GM21529 (cell line): ENCODE measurements at regions not wholly inside any gene's neighbourhood (a gene's known extent, or its start where the extent isn't known, plus 50 kb on each side); places are given as distances from the start of the nearest gene placed in this dataset.
"Not testable (repeated sequence)": the region's sequence is repeated elsewhere in the genome, so short reads cannot be mapped to it uniquely, and the experiment has no call there.

Experiments
- ATAC-seq: cut with Tn5 transposase; IDR thresholded peaks from one replicate; pipeline ENCODE4 v1.9.1; 2021; ENCODE audit not compliant: unreplicated experiment

DNA sequence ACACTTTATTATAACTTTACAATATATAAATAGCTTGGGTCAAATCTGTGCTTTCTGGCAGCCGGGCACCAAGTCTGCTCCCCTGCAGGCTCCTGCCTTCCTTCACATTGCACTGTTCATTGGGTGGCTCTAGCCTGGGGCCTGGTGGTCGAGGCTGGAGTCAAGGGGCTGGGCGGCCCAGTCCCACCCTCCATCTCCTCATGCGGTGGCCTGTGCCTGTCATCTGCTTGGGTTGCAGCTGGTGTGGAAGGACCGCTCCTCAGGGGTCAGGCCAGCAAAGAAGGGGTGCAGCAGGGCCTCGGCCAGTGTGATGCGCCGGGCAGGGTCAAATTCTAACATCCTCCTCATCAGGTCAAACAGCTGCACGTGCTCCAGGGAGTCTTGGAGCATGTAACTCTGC, 106.7 kb upstream of the SLC24A2 start:
- ATAC-seq, result not testable (repeated sequence)

DNA sequence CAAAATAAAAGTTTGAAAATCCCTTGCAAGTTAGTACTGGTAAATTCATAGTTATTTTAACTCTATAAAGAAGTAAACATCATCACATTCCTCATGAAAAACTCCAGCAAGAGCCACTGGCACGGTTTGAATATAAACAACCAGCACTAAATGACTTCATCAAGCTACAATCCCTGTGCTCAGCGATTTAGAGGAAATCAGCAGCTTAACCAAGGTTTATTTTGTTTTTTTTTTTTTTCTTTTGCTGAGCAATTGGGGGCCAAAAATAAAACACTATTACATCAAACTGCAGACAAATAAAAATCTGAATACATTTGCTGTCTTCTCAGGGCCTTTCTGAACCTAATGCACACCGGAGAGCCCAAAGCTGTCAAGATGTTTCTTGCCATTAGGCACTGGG, 106.2 kb upstream of the SLC24A2 start:
- no peak for ATAC-seq

DNA sequence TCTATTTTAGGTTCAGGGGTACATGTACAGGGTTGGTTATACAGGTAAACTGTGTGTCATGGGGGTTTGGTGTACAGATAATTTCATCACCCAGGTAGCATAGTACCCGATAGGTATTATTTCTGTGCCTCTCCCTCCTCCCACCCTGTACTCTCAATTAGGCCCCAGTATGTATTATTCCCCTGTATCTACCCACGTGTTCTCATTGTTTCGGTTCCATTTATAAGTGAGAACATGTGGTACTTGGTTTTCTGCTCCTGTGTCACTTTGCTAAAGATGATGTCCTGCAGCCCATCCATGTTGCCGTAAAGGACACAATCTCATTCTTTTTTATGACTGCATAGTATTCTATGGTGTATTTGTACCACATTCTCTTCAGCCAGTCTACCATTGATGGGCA, 96.8 kb upstream of the SLC24A2 start:
- no peak for ATAC-seq

DNA sequence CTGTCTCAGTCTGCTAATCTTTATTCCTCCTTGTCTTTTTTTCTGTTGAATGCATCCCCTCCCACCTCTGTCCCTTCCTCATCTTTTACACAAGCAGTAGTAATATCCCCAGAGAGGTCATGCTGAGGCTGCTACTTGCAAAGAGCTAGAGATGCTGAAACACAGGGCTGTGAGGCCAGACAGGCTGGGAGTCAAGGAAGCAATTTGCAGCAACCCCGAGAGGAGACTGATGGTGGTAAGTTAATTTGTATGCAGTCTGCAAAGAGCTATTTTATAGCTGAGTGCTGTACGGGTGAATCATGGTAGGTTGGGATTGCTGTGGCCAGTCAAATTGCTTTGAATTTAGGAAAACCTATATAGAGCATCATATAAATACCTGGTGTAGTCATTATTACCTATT, 90.2 kb upstream of the SLC24A2 start:
- ATAC-seq, result no peak

DNA sequence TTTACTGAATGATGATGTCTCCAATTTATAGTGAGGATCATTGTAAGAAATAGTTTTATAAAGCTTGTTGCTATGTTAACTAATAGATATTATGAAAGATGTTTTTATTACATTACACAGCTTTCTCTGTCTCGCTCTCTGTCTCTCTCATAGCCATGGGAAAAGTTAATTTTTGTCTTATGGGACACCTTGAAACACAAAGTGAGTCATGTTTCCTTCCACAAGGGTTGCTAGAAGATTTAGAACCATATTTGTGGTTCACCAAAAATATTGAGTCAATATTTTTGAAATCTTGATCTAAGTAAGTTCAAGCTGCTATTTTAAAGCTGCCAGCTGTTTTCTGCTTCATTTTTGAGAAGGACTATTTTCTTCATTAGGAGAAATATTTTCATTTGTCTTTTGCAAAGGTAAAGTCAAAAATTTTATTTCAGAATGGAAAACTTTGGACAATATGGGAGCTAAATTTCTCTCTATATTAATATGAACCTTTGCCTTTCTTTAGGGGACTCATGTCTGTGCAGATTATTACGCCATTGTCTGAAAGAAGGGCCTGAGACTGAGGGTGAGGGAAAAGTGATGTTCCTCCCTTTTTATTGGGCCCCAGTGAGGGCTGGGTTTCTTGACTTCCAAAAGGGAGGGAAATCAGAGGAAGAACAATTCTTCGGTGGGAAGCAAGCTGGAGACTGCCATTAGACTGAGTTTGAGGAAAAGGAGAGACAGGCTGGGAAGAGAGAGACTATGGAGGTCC, 87.9 kb upstream of the SLC24A2 start:
- no peak for ATAC-seq

DNA sequence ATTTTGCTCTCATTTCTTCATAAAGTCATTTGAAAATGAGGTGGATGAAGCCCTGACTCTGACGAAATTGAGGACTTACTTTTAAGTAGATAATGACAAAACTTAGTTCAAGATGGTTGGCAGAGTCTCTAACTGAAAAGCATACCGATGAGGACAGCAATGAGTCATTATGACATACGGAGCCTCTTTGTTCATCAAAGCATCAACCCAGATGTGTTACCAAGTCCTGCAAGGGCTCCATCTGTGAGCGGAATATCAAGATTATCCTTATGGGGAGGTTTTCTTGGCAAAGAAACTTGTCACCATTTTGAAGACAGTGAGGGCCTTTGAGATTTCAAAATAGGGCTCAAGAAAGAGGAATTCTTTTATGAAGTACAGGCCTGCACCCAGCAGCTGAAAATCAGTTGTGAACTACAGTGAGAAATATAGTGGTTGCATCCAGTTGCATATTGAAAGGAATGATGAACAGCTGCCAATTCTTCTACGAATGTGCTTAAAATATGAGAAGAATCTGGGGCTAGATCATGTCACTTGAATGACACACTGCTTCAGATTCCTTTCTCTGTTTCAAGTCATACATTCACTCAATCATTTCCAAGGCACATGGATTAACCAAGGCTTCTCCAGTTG, 86.6 kb upstream of the SLC24A2 start:
- ATAC-seq, result no peak

DNA sequence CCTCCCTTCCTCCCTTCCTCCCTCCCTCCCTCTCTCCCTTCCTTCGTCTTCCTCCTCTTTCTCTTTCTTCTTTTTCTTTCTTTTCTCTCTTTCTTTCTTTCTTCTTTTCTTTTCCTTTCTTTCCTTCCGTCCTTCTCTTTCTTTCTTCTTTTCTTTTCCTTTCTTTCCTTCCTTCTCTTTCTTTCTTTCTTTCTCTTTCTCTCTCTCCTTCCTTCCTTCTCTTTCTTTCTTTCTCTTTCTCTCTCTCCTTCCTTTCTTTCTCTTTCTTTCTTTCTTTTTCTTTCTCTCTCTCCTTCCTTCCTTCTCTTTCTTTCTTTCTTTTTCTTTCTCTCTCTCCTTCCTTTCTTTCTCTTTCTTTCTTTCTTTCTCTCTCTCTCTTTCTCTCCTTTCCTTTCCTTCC, 84.4 kb upstream of the SLC24A2 start:
- ATAC-seq, result not testable (repeated sequence)

DNA sequence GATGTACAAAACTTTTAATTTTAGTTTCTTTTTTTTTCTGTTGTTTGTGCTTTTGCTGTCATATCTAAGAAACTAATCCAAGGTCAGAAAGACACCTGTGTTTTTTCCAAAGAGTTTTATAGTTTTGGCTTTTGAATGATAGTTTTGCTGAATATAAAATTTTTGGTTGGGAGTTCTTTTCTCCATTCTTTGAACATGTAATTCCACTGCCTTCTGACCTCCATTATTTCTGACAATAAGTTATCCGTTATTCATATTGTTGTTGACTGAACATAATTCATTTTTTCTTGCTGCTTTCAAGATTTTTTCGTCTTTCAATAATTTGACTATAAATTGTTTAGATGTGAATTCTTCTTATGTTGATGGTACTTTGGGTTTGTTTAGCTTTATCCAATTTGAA, 82.2 kb upstream of the SLC24A2 start:
- no peak for ATAC-seq

DNA sequence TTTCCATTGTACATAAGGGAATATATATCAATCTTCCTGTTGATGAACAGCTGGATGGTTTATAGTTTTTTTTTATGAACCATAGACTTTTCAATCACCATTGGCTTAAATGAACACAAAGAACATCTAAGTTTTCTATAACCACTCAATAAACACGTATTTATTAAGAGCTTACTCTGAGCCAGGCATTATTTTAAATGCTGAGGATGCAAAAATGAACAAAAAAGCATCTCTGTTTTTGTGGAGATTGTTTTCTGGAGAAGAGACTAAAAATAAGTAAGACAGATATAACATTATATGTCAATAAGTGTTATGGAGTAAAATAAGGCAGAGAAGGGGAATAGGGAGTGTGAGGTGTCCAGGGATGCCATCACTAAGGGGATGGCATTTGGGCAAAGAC, 52.1 kb upstream of the SLC24A2 start:
- ATAC-seq, result no peak
